ENCODE measurements at regions not wholly inside any gene's neighbourhood (a gene's known extent, or its start where the extent isn't known, plus 50 kb on each side); places are given as distances from the start of the nearest gene placed in this dataset.

- Histone ChIP-seq H3K27ac (no peak overlapping the region), H3K36me3 (peaks cover 0 to 26% (median 4%) of the 10 kb centered on the region in 6 donors)
- intact Hi-C loops (cut with DNase I; ENCODE audit: low total_unique reads) = no loop called here
Observed at GRCh38 chr4:125489952-125490690, 175.4 kb downstream of the FAT4 start.

GRCh38 chr4:125492957-125493356 is 178.2 kb downstream of the FAT4 start:
- WGBS, 5 donors = 83 to 97% (median 85%) methylated on average over 1 of the region's 1 CpG
- Histone ChIP-seq H3K4me1 (no peaks in the 10 kb centered on the region), H3K27ac (no peak overlapping the region), H3K36me3 (peaks cover 0 to 18% (median 4%) of the 10 kb centered on the region in 6 donors), H3K4me3 (no peak overlapping the region), H3K27me3 (replicated peaks in 1 of 7) (no peaks in the 10 kb centered on the region), H3K9me3 (peaks cover 0 to 10% (median 0%) of the 10 kb centered on the region in 8 donors)
- DNase-seq = no peak
- intact Hi-C loops (cut with DNase I; ENCODE audit: low total_unique reads) = no loop called here
- TF ChIP-seq POLR2A (IDR thresholded peaks at IDR 0.05) (no peak), CTCF (IDR thresholded peaks at IDR 0.05 in 8 of 11, conservative IDR thresholded peaks at IDR 0.05 in 3 of 11) (no peak), POLR2AphosphoS5 (IDR thresholded peaks at IDR 0.05) (no peak)

More at GRCh38 chr4:125489952-125490690, 175.4 kb downstream of the FAT4 start:
- Histone ChIP-seq H3K9me3 (peaks cover 0 to 10% (median 0%) of the 10 kb centered on the region in 8 donors), H3K4me1 (no peaks in the 10 kb centered on the region), H3K27me3 (replicated peaks in 1 of 7) (no peaks in the 10 kb centered on the region), H3K4me3 (no peak overlapping the region)
- peak; percentile 38 for DNase-seq
- TF ChIP-seq CTCF (IDR thresholded peaks at IDR 0.05 in 8 of 11, conservative IDR thresholded peaks at IDR 0.05 in 3 of 11) (no peak), POLR2A (IDR thresholded peaks at IDR 0.05) (no peak), POLR2AphosphoS5 (IDR thresholded peaks at IDR 0.05) (no peak)
- WGBS, 5 donors = 80 to 90% (median 84%) methylated on average over 14 to 15 of the region's 15 CpGs

- Histone ChIP-seq H3K27me3 (replicated peaks in 1 of 7) (no peaks in the 10 kb centered on the region), H3K9me3 (no peaks in the 10 kb centered on the region), H3K27ac (no peak overlapping the region), H3K4me3 (no peak overlapping the region), H3K4me1 (no peaks in the 10 kb centered on the region), H3K36me3 (no peaks in the 10 kb centered on the region)
- WGBS, 5 donors = 90 to 98% (median 94%) methylated on average over 1 of the region's 1 CpG
- DNase-seq = no peak
- TF ChIP-seq CTCF (IDR thresholded peaks at IDR 0.05 in 8 of 11, conservative IDR thresholded peaks at IDR 0.05 in 3 of 11) (no peak), POLR2A (IDR thresholded peaks at IDR 0.05) (no peak), POLR2AphosphoS5 (IDR thresholded peaks at IDR 0.05) (no peak)
- intact Hi-C loops (cut with DNase I; ENCODE audit: low total_unique reads) = no loop called here
Observed at GRCh38 chr4:125497861-125498260, 183.1 kb downstream of the FAT4 start.

GRCh38 chr4:125498981-125499380 is 184.2 kb downstream of the FAT4 start:
- Histone ChIP-seq H3K27ac (no peak overlapping the region), H3K4me1 (no peaks in the 10 kb centered on the region), H3K9me3 (no peaks in the 10 kb centered on the region), H3K27me3 (replicated peaks in 1 of 7) (no peaks in the 10 kb centered on the region), H3K36me3 (no peaks in the 10 kb centered on the region), H3K4me3 (no peak overlapping the region)
- WGBS, 5 donors = 66 to 93% (median 78%) methylated on average over 1 of the region's 1 CpG
- TF ChIP-seq POLR2A (IDR thresholded peaks at IDR 0.05) (no peak), POLR2AphosphoS5 (IDR thresholded peaks at IDR 0.05) (no peak), CTCF (IDR thresholded peaks at IDR 0.05 in 8 of 11, conservative IDR thresholded peaks at IDR 0.05 in 3 of 11) (no peak)
- no peak for DNase-seq
- intact Hi-C loops (cut with DNase I; ENCODE audit: low total_unique reads) = no loop called here

Data from spleen (tissue), 11 donors.